HepG2 (cell line): ENCODE measurements at regions not wholly inside any gene's neighbourhood (a gene's known extent, or its start where the extent isn't known, plus 50 kb on each side); places are given as distances from the start of the nearest gene placed in this dataset.

Source experiments
- ATAC-seq: fragments of 200-7000 bp; cut with Tn5 transposase; 3 replicates; pipeline ENCODE4 v1.9.1; 2020; ENCODE audit warnings: mild to moderate bottlenecking, moderate library complexity
- BruUV-seq: library from RNA; stranded (reverse); fragments of 400-500 nt; replicated peaks from 2 replicates; lab custom pipeline; 2021; lab: Mats Ljungman, UMichigan
- CTCF ChIA-PET: fragments of 300-600 bp; formaldehyde crosslinking; extraction: SDS; loops from one replicate; lab custom pipeline; 2021; ENCODE audit warnings: low total read pairs, inconsistent platforms, low intra/inter-chr PET ratio; lab: Yijun Ruan, JAX
- POLR2A ChIA-PET: fragments of 350-600 bp; sonication (Branson Sonifier 250); formaldehyde crosslinking; loops from one replicate; lab custom pipeline; 2020; ENCODE audit warnings: antibody characterized with exemption, inconsistent platforms; lab: Yijun Ruan, JAX
- DNase-seq: peaks from one replicate; pipeline ENCODE4 v3.0.0-alpha.2; 2015; ENCODE audit warnings: low spot score
- FAIRE-seq: peaks from 3 replicates; lab custom pipeline; 2011; peaks lifted over from hg19 to GRCh38; lab: Jason Lieb, UNC
- H2AFZ ChIP-seq: one replicate; pipeline ENCODE4 v1.6.1; 2011; ENCODE audit warnings: low read length, inconsistent platforms
- H3K27ac ChIP-seq: fragments of 300-600 bp; 3 replicates; pipeline ENCODE4 v1.8.0; 2011; ENCODE audit warnings: mixed run types, mild to moderate bottlenecking, mixed read lengths, low read length, inconsistent platforms; ENCODE audit not compliant: insufficient read depth; ENCODE audit errors: extremely low read length
- H3K27me3 ChIP-seq, 2 experiments: fragments of 200-600 bp in 1 of 2; 2 replicates in 1 of 2; 3 replicates in 1 of 2; pipeline versions ENCODE4 v1.6.0 to v1.8.0; 2011; ENCODE audit warnings: low read length in 2 of 2, mild to moderate bottlenecking in 2 of 2, moderate library complexity in 2 of 2, inconsistent platforms in 1 of 2; ENCODE audit not compliant: insufficient read depth in 2 of 2, control insufficient read depth in 1 of 2
- H3K36me3 ChIP-seq, 2 experiments: fragments of 200-600 bp in 1 of 2; replicated peaks in 1 of 2; 2 replicates in 1 of 2; 3 replicates in 1 of 2; pipeline versions ENCODE4 v1.5.1 to v1.8.0; 2011; ENCODE audit warnings: low read length in 2 of 2, inconsistent platforms in 1 of 2; ENCODE audit not compliant: insufficient read depth in 2 of 2, control insufficient read depth in 1 of 2
- H3K4me1 ChIP-seq: 2 replicates; pipeline ENCODE4 v1.5.1; 2012; ENCODE audit warnings: low read length, inconsistent platforms; ENCODE audit not compliant: insufficient read depth
- H3K4me2 ChIP-seq: 2 replicates; pipeline ENCODE4 v1.6.0; 2011; ENCODE audit warnings: low read depth, low read length, inconsistent platforms
- H3K4me3 ChIP-seq, 3 experiments: fragments of 200-600 bp in 1 of 3; sonication (generic), shearing (Covaris generic) in 1 of 3; replicated peaks in 1 of 3; 2 replicates each; pipeline ENCODE4 v1.5.1; 2011 to 2016; ENCODE audit warnings: low read length in 3 of 3, inconsistent platforms in 2 of 3, low read depth in 2 of 3, mild to moderate bottlenecking in 2 of 3, control low read depth in 1 of 3, mixed read lengths in 1 of 3; ENCODE audit not compliant: insufficient read depth in 1 of 3
- H3K79me2 ChIP-seq: one replicate; pipeline ENCODE4 v1.6.1; 2011; ENCODE audit warnings: low read length, inconsistent platforms; ENCODE audit not compliant: insufficient read depth
- H3K9ac ChIP-seq: 2 replicates; pipeline ENCODE4 v1.6.0; 2011; ENCODE audit warnings: mild to moderate bottlenecking, low read depth, low read length, inconsistent platforms; ENCODE audit not compliant: insufficient read depth
- H3K9me3 ChIP-seq: 2 replicates; pipeline ENCODE4 v1.5.1; 2012; ENCODE audit warnings: mild to moderate bottlenecking, low read length
- H4K20me1 ChIP-seq: 2 replicates; pipeline ENCODE4 v1.6.0; 2011; ENCODE audit warnings: inconsistent platforms, mild to moderate bottlenecking, low read length, moderate library complexity; ENCODE audit not compliant: insufficient read depth
- GATAD2A ChIP-seq: IDR thresholded peaks from 2 replicates; pipeline ENCODE4 v1.6.1; 2016
- HOXA5 ChIP-seq: sonication (generic); formaldehyde crosslinking; IDR thresholded peaks from 2 replicates; pipeline ENCODE4 v1.4.0; 2020; ENCODE audit warnings: missing genetic modification reagents
- HOXA7 ChIP-seq: sonication (generic); formaldehyde crosslinking; IDR thresholded peaks from 2 replicates; pipeline ENCODE4 v1.8.1; 2022; ENCODE audit warnings: mild to moderate bottlenecking, missing genetic modification reagents, moderate library complexity
- MAF1 ChIP-seq: sonication (generic); formaldehyde crosslinking; IDR thresholded peaks from 2 replicates; pipeline ENCODE4 v1.5.0; 2020; ENCODE audit warnings: missing genetic modification reagents, borderline replicate concordance
- PHF5A ChIP-seq: IDR thresholded peaks from one replicate; pipeline ENCODE4 v1.6.1; 2018; ENCODE audit warnings: low read depth, missing genetic modification reagents; ENCODE audit not compliant: unreplicated experiment
- PLRG1 ChIP-seq: fragments of 450-650 bp; conservative IDR thresholded peaks from 2 replicates; pipeline ENCODE4 v1.6.1; 2016
- ZNF451 ChIP-seq: sonication (generic); formaldehyde crosslinking; IDR thresholded peaks from 2 replicates; pipeline ENCODE4 v1.5.0; 2020; ENCODE audit warnings: mild to moderate bottlenecking, missing genetic modification reagents
- ZNF501 ChIP-seq: sonication (generic); formaldehyde crosslinking; IDR thresholded peaks from 2 replicates; pipeline ENCODE4 v1.5.1; 2020; ENCODE audit warnings: mild to moderate bottlenecking, moderate library complexity, missing genetic modification reagents
- ZNF703 ChIP-seq: sonication (generic); formaldehyde crosslinking; IDR thresholded peaks from 2 replicates; pipeline ENCODE4 v1.5.1; 2020; ENCODE audit warnings: missing genetic modification reagents, mild to moderate bottlenecking, moderate library complexity, borderline replicate concordance
- ZNF768 ChIP-seq: sonication (generic); formaldehyde crosslinking; IDR thresholded peaks from 2 replicates; pipeline ENCODE4 v1.4.0; 2020; ENCODE audit warnings: missing genetic modification reagents
- WGBS: methylation state at CpG from one replicate; pipeline ENCODE4 v1.1.6; 2017; ENCODE audit warnings: low lambda C conversion rate; 5-methylcytosine and 5-hydroxymethylcytosine counted together
- in situ Hi-C: cut with HindIII; loops from 2 replicates; pipeline ENCODE4 v1.10.0; 2017; ENCODE audit warnings: low pct_unique_long_range_greater_than_20kb; ENCODE audit not compliant: extremely low pct_ligation_motif_present
- intact Hi-C: fragments of 100-400 bp; cut with micrococcal nuclease; formaldehyde crosslinking; loops from one replicate; pipeline ENCODE4 v1.10.0; 2022; ENCODE audit not compliant: unreplicated experiment
- TF ChIP-seq, protein P1 (sequence below): IDR thresholded peaks from 2 replicates; pipeline ENCODE4 v1.6.1; 2016; ENCODE audit warnings: control low read depth

DNA sequence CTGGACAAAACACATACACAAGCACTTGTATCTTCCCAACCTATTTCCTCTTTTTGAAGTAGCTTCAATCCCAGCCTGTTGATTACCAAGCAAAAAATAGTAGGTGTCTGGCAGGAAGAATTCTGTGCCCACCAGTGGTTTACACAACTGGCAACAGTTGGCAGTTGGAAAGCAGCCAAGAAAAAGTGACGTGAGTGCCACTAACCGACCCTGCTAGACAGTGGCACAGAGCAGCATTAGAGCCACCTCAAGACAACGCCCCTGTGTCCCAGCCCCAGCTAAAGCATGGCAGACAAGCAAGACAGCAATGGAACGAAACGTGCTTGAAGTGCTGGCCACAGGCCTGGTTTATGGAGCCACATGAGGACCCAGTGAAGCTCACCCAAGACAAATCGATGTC is 379.6 kb downstream of the FBXO15 start:
- Histone ChIP-seq H3K79me2 (no peaks in the 10 kb centered on the region), H4K20me1 (no peaks in the 10 kb centered on the region), H2AFZ (no peak overlapping the region), H3K9ac (no peak overlapping the region), H3K4me2 (no peak overlapping the region), H3K4me1 (no peaks in the 10 kb centered on the region), H3K4me3 (no peak overlapping the region), H3K36me3 (no peaks in the 10 kb centered on the region), H3K9me3 (no peaks in the 10 kb centered on the region), H3K27me3 (peaks cover 0 to 5% of the 10 kb centered on the region in 2 experiments; a peak in 1 of 5 replicates), H3K27ac (no peak overlapping the region)
- DNase-seq, result no peak
- WGBS, result 0% methylated on average over 2 of the region's 6 CpGs
- POLR2A ChIA-PET, result no interaction called here
- BruUV-seq, result no TSS peak
- no peak for FAIRE-seq
- TF ChIP-seq PHF5A, result no peak
- TF ChIP-seq, protein P1, sequence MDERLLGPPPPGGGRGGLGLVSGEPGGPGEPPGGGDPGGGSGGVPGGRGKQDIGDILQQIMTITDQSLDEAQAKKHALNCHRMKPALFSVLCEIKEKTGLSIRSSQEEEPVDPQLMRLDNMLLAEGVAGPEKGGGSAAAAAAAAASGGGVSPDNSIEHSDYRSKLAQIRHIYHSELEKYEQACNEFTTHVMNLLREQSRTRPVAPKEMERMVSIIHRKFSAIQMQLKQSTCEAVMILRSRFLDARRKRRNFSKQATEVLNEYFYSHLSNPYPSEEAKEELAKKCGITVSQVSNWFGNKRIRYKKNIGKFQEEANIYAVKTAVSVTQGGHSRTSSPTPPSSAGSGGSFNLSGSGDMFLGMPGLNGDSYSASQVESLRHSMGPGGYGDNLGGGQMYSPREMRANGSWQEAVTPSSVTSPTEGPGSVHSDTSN, result no peak
- TF ChIP-seq HOXA5 (CRISPR knock-in tag), result no peak
- TF ChIP-seq ZNF768 (CRISPR knock-in tag), result no peak
- no peak for TF ChIP-seq GATAD2A (CRISPR knock-in tag)
- TF ChIP-seq ZNF451, result no peak
- no peak for TF ChIP-seq ZNF501
- TF ChIP-seq HOXA7 (CRISPR knock-in tag), result no peak
- TF ChIP-seq PLRG1, result no peak
- TF ChIP-seq ZNF703 (CRISPR knock-in tag), result no peak
- TF ChIP-seq MAF1 (CRISPR knock-in tag), result no peak
- ATAC-seq, result no peak
- in situ Hi-C loops, result no loop called here
- CTCF ChIA-PET, result no interaction called here
- intact Hi-C loops, result no loop called here
